ENCODE measurements at regions not wholly inside any gene's neighbourhood (a gene's known extent, or its start where the extent isn't known, plus 50 kb on each side); places are given as distances from the start of the nearest gene placed in this dataset.

DNA sequence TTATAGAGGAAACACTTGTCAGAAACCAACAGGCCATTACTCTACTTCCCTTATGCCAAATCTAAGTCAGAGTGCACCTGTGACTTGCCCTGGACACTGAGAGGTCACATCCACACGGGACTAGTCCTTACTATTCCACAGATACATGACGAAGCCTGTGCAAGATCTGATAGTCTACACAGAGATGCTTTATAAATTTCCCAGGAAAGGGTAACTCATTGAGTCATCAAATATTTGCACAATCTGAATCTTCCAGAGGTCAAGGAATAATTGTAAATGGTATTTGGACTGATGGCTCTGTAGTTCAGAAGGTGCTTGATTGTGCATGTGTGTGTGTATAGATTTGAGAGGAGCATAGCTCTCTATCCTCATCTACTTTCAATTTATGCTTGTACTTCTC is 55.2 kb upstream of the JAK2 start:
- H3K36me3 ChIP-seq (ENCODE audit: insufficient read depth, low read length) = no peaks in the 10 kb centered on the region
- ChIA-PET POLR2A (interaction anchor here (1.2 to 2.5 kb wide), 3 partner anchors 10 to 193 kb away, joined by 3 to 10 read pairs (median 3); no protein-coding TSS in a partner anchor), CTCF (ENCODE audit: unreplicated experiment) (no interaction called here)
- H3K4me3 ChIP-seq (ENCODE audit: low read depth, low read length, poor library complexity, severe bottlenecking) = no peak overlapping the region
- H2AFZ ChIP-seq (ENCODE audit: low read length) = no peak overlapping the region
- intact Hi-C loops (cut with micrococcal nuclease; ENCODE audit: unreplicated experiment) = no loop called here
- H3K4me1 ChIP-seq (ENCODE audit: insufficient read depth, low read length, poor library complexity, severe bottlenecking) = no peaks in the 10 kb centered on the region
- H3K9me2 ChIP-seq (ENCODE audit: insufficient read depth, low read length) = no peaks in the 10 kb centered on the region
- DNase-seq (ENCODE audit: low spot score) = no peak
- no peaks in the 10 kb centered on the region for H4K20me1 ChIP-seq (ENCODE audit: insufficient read depth, low read length)
- no TSS peak for BruUV-seq (replicated peaks)
- no peak overlapping the region for H3K4me2 ChIP-seq (ENCODE audit: low read length)
- no peaks in the 10 kb centered on the region for H3K79me2 ChIP-seq (ENCODE audit: insufficient read depth, low read depth, low read length)
- H3K27ac ChIP-seq (ENCODE audit: low read depth, low read length, poor library complexity, severe bottlenecking) = no peak overlapping the region
- TF ChIP-seq, protein P1, sequence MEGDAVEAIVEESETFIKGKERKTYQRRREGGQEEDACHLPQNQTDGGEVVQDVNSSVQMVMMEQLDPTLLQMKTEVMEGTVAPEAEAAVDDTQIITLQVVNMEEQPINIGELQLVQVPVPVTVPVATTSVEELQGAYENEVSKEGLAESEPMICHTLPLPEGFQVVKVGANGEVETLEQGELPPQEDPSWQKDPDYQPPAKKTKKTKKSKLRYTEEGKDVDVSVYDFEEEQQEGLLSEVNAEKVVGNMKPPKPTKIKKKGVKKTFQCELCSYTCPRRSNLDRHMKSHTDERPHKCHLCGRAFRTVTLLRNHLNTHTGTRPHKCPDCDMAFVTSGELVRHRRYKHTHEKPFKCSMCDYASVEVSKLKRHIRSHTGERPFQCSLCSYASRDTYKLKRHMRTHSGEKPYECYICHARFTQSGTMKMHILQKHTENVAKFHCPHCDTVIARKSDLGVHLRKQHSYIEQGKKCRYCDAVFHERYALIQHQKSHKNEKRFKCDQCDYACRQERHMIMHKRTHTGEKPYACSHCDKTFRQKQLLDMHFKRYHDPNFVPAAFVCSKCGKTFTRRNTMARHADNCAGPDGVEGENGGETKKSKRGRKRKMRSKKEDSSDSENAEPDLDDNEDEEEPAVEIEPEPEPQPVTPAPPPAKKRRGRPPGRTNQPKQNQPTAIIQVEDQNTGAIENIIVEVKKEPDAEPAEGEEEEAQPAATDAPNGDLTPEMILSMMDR (conservative IDR thresholded peaks at IDR 0.05; ENCODE audit: low read length) = no peak
- TF ChIP-seq EZH2phosphoT487 (IDR thresholded peaks at IDR 0.05; ENCODE audit: borderline replicate concordance, low read depth, low read length) = no peak
- no peaks in the 10 kb centered on the region for H3K9me3 ChIP-seq (ENCODE audit: low read length)

DNA sequence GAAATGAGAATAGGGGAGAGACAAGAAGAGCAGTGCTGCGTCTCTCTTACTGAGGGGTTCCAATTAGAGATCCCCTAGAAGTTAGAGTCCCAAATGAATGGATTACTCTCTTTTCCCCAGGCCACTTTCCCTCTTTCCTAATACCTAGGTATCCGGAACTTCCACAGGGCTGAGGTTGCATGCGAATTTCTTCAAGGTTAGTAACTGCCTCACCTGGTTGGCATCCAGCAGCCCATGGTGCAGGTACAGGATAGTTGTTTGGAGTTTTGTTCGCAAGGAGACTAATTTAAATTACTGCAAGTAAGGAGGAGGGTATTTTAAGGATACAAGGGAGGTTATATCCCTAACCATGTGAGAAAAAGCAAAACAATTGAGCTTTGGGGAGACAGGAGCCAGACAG is 52.4 kb upstream of the JAK2 start:
- no peak for DNase-seq (ENCODE audit: low spot score)
- ChIA-PET CTCF (ENCODE audit: unreplicated experiment) (no interaction called here), POLR2A (no interaction called here)
- intact Hi-C loops (cut with micrococcal nuclease; ENCODE audit: unreplicated experiment) = no loop called here
- Histone ChIP-seq H3K9me2 (ENCODE audit: insufficient read depth, low read length) (no peaks in the 10 kb centered on the region), H3K4me2 (ENCODE audit: low read length) (no peak overlapping the region), H3K36me3 (ENCODE audit: insufficient read depth, low read length) (no peaks in the 10 kb centered on the region), H3K79me2 (ENCODE audit: insufficient read depth, low read depth, low read length) (no peaks in the 10 kb centered on the region), H4K20me1 (ENCODE audit: insufficient read depth, low read length) (no peaks in the 10 kb centered on the region), H2AFZ (ENCODE audit: low read length) (no peak overlapping the region), H3K4me1 (ENCODE audit: insufficient read depth, low read length, poor library complexity, severe bottlenecking) (peaks cover 27% of the 10 kb centered on the region), H3K9me3 (ENCODE audit: low read length) (no peaks in the 10 kb centered on the region), H3K4me3 (ENCODE audit: low read depth, low read length, poor library complexity, severe bottlenecking) (no peak overlapping the region), H3K27ac (ENCODE audit: low read depth, low read length, poor library complexity, severe bottlenecking) (no peak overlapping the region)
- no TSS peak for BruUV-seq (replicated peaks)
- TF ChIP-seq, protein P1 (conservative IDR thresholded peaks at IDR 0.05; ENCODE audit: low read length) = no peak
- no peak for TF ChIP-seq EZH2phosphoT487 (IDR thresholded peaks at IDR 0.05; ENCODE audit: borderline replicate concordance, low read depth, low read length)

DNA sequence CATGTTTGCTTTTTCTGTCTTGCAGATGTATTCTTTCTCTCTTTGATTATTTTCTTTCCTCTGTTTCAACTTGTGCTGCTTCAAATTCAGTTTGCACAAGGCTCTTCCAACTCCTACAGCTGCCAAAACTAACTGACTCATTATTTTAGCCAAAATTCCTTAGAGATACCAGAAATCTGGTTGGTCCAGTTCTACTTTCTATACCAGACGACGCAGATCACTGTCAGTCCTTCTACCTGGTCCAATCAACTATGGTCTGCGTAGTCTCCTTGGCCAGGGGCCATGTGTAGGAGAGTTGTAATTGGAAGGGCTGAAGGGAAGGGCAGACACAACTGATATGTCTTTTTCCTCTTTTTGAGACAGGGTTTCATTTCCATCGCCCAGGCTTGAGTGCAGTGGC is 51.9 kb upstream of the JAK2 start:
- DNase-seq (ENCODE audit: low spot score) = no peak
- Histone ChIP-seq H3K27ac (ENCODE audit: low read depth, low read length, poor library complexity, severe bottlenecking) (no peak overlapping the region), H3K9me2 (ENCODE audit: insufficient read depth, low read length) (no peaks in the 10 kb centered on the region), H3K4me1 (ENCODE audit: insufficient read depth, low read length, poor library complexity, severe bottlenecking) (peaks cover 32% of the 10 kb centered on the region), H3K9me3 (ENCODE audit: low read length) (no peaks in the 10 kb centered on the region), H2AFZ (ENCODE audit: low read length) (no peak overlapping the region), H4K20me1 (ENCODE audit: insufficient read depth, low read length) (no peaks in the 10 kb centered on the region), H3K4me3 (ENCODE audit: low read depth, low read length, poor library complexity, severe bottlenecking) (no peak overlapping the region), H3K4me2 (ENCODE audit: low read length) (no peak overlapping the region), H3K36me3 (ENCODE audit: insufficient read depth, low read length) (no peaks in the 10 kb centered on the region), H3K79me2 (ENCODE audit: insufficient read depth, low read depth, low read length) (no peaks in the 10 kb centered on the region)
- BruUV-seq (replicated peaks) = no TSS peak
- TF ChIP-seq, protein P1 (conservative IDR thresholded peaks at IDR 0.05; ENCODE audit: low read length) = no peak
- no peak for TF ChIP-seq EZH2phosphoT487 (IDR thresholded peaks at IDR 0.05; ENCODE audit: borderline replicate concordance, low read depth, low read length)
- intact Hi-C loops (cut with micrococcal nuclease; ENCODE audit: unreplicated experiment) = no loop called here
- ChIA-PET CTCF (ENCODE audit: unreplicated experiment) (no interaction called here), POLR2A (interaction anchor here (0.6 kb wide), 1 partner anchor 840 kb away, joined by 3 read pairs; no protein-coding TSS in a partner anchor)
